ENCODE measurements at regions not wholly inside any gene's neighbourhood (a gene's known extent, or its start where the extent isn't known, plus 50 kb on each side); places are given as distances from the start of the nearest gene placed in this dataset.
"Not testable (repeated sequence)": the region's sequence is repeated elsewhere in the genome, so short reads cannot be mapped to it uniquely, and the experiment has no call there.

DNA sequence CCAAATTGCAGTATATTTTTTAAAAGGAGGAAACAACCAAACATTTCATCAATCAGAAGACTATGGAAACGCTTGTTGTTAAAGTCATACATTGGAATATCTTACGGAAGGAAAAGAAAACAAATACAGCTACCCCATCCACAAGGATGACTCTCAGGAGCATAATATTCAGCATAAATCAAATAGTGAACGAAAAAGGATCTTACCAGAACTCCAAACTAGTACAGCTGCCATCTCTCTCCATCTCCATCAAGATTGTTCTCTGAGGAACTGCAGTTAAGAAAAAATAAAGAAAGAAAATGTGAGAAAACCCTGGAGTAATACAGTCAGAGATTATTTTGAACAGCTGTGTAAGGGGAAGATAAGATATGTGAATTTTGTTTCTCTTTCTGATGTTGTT is 299.8 kb upstream of the CNTN5 start:
- DNase-seq (ENCODE audit: low read depth) = no peak
- Histone ChIP-seq H3K36me3 (ENCODE audit: control insufficient read depth, insufficient read depth, low read length) (no peaks in the 10 kb centered on the region), H3K4me3 (ENCODE audit: low read depth, low read length) (no peak overlapping the region), H3K27me3 (ENCODE audit: control insufficient read depth, insufficient read depth, low read length) (no peaks in the 10 kb centered on the region)
- TF ChIP-seq, protein P1, sequence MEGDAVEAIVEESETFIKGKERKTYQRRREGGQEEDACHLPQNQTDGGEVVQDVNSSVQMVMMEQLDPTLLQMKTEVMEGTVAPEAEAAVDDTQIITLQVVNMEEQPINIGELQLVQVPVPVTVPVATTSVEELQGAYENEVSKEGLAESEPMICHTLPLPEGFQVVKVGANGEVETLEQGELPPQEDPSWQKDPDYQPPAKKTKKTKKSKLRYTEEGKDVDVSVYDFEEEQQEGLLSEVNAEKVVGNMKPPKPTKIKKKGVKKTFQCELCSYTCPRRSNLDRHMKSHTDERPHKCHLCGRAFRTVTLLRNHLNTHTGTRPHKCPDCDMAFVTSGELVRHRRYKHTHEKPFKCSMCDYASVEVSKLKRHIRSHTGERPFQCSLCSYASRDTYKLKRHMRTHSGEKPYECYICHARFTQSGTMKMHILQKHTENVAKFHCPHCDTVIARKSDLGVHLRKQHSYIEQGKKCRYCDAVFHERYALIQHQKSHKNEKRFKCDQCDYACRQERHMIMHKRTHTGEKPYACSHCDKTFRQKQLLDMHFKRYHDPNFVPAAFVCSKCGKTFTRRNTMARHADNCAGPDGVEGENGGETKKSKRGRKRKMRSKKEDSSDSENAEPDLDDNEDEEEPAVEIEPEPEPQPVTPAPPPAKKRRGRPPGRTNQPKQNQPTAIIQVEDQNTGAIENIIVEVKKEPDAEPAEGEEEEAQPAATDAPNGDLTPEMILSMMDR (IDR thresholded peaks at IDR 0.05; ENCODE audit: insufficient read depth, low read length, poor library complexity, severe bottlenecking) = no peak

DNA sequence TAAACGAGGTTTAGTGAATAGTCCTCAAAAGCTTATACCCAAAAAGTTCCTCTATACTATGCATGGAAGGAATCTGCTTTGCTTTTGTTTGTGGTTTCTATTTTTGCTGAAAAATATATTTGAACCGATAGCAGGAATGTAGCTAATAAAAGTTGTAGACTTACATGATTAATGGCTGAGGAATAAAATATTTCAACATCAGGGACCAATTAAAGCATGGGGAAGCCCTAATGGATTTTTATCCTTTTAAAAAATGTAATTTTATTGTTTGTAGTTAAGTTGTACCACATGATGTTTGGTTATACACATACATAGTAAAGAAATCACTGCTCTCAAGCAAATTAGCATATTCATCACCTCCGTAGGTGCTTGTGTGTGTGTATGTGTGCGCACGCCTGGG is 295.3 kb upstream of the CNTN5 start:
- Histone ChIP-seq H3K27me3 (ENCODE audit: control insufficient read depth, insufficient read depth, low read length) (no peaks in the 10 kb centered on the region), H3K4me3 (ENCODE audit: low read depth, low read length) (no peak overlapping the region), H3K36me3 (ENCODE audit: control insufficient read depth, insufficient read depth, low read length) (no peaks in the 10 kb centered on the region)
- DNase-seq (ENCODE audit: low read depth) = no peak
- TF ChIP-seq, protein P1 (IDR thresholded peaks at IDR 0.05; ENCODE audit: insufficient read depth, low read length, poor library complexity, severe bottlenecking) = no peak

DNA sequence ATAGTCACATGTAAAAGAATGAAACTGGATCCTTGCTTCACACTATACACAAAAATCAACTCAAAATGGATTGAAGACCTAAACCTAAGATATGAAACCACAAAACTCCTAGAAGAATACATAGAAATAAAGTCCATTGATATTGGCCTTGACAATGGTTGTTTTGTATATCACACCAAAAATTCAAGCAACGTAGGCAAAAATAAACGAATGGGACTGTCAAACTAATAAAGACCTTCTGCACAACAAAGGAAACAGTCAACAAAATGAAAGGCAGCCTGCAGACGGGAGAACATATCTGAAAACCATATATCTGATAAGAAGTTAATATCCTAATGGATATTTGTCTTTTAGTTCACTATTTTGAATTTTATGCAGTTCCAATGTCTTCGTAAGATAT is 292.3 kb upstream of the CNTN5 start:
- TF ChIP-seq, protein P1 (IDR thresholded peaks at IDR 0.05; ENCODE audit: insufficient read depth, low read length, poor library complexity, severe bottlenecking) = no peak
- H3K36me3 ChIP-seq (ENCODE audit: control insufficient read depth, insufficient read depth, low read length) = no peaks in the 10 kb centered on the region
- no peak for DNase-seq (ENCODE audit: low read depth)
- H3K27me3 ChIP-seq (ENCODE audit: control insufficient read depth, insufficient read depth, low read length) = no peaks in the 10 kb centered on the region
- H3K4me3 ChIP-seq (ENCODE audit: low read depth, low read length) = no peak overlapping the region

DNA sequence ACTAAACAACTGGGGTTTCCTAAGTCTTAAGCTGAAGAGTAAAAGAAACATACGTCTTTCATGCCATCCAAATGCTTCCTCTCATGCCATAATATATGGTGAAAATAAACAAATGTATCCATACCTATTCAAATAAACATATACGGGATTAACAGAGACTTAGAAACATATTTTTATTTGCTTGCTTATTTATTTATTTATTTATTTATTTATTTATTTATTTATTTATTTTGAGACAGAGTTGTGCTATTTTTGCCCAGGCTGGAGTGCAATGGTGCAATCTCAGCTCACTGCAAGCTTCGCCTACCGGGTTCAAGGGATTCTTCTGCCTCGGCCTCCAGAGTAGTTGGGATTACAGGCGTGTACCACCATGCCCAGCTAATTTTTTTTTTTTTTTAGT is 291.6 kb upstream of the CNTN5 start:
- Histone ChIP-seq H3K4me3 (ENCODE audit: low read depth, low read length) (no peak overlapping the region), H3K27me3 (ENCODE audit: control insufficient read depth, insufficient read depth, low read length) (no peaks in the 10 kb centered on the region), H3K36me3 (ENCODE audit: control insufficient read depth, insufficient read depth, low read length) (no peaks in the 10 kb centered on the region)
- TF ChIP-seq, protein P1 (IDR thresholded peaks at IDR 0.05; ENCODE audit: insufficient read depth, low read length, poor library complexity, severe bottlenecking) = no peak
- no peak for DNase-seq (ENCODE audit: low read depth)

DNA sequence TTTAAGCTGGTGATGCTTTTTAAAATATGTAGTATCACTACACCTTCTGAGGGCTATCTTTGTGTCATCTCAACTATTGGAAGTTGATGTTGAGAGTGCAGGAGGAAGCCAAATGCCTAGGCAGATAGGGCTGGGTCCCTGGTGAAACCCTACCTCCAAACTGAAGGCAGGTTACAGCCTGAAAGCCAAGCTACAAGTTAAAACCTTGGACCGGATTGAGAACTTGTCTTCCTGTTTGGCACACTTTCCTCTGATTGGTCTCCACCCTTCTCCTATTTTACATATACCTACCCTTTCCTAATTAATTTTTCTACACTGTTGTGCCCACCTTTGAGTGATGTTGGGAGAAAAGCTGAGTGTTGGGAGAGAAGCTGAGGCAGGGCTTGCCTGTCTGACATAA is 287.8 kb upstream of the CNTN5 start:
- no peaks in the 10 kb centered on the region for H3K27me3 ChIP-seq (ENCODE audit: control insufficient read depth, insufficient read depth, low read length)
- H3K4me3 ChIP-seq (ENCODE audit: low read depth, low read length) = no peak overlapping the region
- DNase-seq (ENCODE audit: low read depth) = no peak
- no peaks in the 10 kb centered on the region for H3K36me3 ChIP-seq (ENCODE audit: control insufficient read depth, insufficient read depth, low read length)
- TF ChIP-seq, protein P1 (IDR thresholded peaks at IDR 0.05; ENCODE audit: insufficient read depth, low read length, poor library complexity, severe bottlenecking) = no peak

DNA sequence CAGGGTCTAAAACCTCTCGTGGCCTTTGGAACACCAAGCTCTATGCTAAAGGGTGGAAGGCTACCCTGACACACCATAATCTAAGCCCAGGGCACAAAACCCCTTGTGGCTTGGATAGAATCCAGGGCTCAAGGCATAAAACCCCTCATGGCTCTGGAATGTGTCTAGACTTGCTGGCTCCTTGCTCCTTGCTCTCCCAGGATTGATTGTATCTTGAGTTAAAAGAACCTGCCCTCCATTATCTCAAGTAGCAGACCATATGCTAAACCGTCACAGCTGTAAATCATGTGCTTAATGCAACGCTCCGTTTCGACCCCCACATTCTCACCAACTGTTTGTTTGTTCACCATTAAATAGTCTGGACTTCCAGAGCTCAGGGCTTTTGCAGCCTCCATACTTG is 287.4 kb upstream of the CNTN5 start:
- H3K36me3 ChIP-seq (ENCODE audit: control insufficient read depth, insufficient read depth, low read length); H3K4me3 ChIP-seq (ENCODE audit: low read depth, low read length); H3K27me3 ChIP-seq (ENCODE audit: control insufficient read depth, insufficient read depth, low read length): not testable (repeated sequence)
- peak; percentile 18 for DNase-seq (ENCODE audit: low read depth)
